ENCODE measurements at regions not wholly inside any gene's neighbourhood (a gene's known extent, or its start where the extent isn't known, plus 50 kb on each side); places are given as distances from the start of the nearest gene placed in this dataset.
"Not testable (repeated sequence)": the region's sequence is repeated elsewhere in the genome, so short reads cannot be mapped to it uniquely, and the experiment has no call there.

DNA sequence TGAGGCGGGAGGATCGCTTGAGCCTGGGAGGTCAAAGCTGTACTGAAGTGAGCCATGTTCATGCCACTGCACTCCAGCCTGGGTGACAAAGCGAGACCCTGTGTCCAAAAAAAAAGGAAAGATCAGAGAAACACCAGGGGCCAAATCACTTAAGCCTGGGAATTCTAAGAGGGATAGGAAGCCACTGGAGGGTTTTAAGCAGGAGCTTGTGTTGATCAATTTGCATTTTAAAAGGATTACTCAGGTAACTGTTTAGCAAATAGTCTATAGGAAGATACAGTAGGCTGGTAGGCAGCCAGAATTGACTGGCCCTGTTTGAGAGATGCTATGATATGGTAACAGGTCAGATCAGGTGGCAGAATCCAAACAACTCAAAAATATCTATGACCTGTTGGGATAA is 162.7 kb downstream of the SPTSSA start:
- no peaks in the 10 kb centered on the region for H3K9me3 ChIP-seq (ENCODE audit: control insufficient read depth in 1 of 2, low read length in 2 of 2)
- H3K27ac ChIP-seq (ENCODE audit: low read length), result no peak overlapping the region
- no peaks in the 10 kb centered on the region for H3K36me3 ChIP-seq (ENCODE audit: control insufficient read depth in 1 of 2, insufficient read depth in 2 of 2, low read length in 2 of 2)
- no peak overlapping the region for H3K4me3 ChIP-seq (ENCODE audit: low read depth in 1 of 2, low read length in 2 of 2)
- H3K27me3 ChIP-seq (ENCODE audit: low read depth, low read length), result no peaks in the 10 kb centered on the region
- peaks cover 0 to 7% of the 10 kb centered on the region in 2 donors for H3K4me1 ChIP-seq (ENCODE audit: control insufficient read depth in 1 of 2, insufficient read depth in 2 of 2, low read length in 2 of 2)

GRCh38 chr14:34297786-34298520 is 164.1 kb downstream of the SPTSSA start:
- H3K4me1 ChIP-seq (ENCODE audit: control insufficient read depth in 1 of 2, insufficient read depth in 2 of 2, low read length in 2 of 2), result peaks cover 0 to 6% of the 10 kb centered on the region in 2 donors
- no peaks in the 10 kb centered on the region for H3K36me3 ChIP-seq (ENCODE audit: control insufficient read depth in 1 of 2, insufficient read depth in 2 of 2, low read length in 2 of 2)
- H3K27ac ChIP-seq (ENCODE audit: low read length), result no peak overlapping the region
- no peaks in the 10 kb centered on the region for H3K9me3 ChIP-seq (ENCODE audit: control insufficient read depth in 1 of 2, low read length in 2 of 2)
- no peak overlapping the region for H3K4me3 ChIP-seq (ENCODE audit: low read depth in 1 of 2, low read length in 2 of 2)
- no peaks in the 10 kb centered on the region for H3K27me3 ChIP-seq (ENCODE audit: low read depth, low read length)

DNA sequence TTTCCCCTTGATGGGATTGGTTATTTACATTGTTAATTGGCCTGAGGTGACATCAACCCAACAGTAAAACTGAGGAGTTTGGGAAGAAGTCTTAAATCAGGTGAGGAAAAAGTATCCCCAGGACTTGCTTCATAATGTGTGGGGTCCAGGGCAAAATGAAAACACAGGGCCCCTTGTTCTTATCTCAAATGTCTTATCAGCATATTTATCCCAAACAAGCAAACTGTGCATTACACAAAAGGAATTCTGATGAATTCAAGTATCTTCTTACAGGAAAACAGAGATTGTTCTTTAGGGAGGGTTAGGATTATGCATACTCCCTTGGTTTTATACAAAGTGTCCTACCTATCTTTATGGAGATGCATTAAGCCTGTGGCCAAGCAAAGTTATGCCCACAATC is 178.4 kb downstream of the SPTSSA start:
- Histone ChIP-seq H3K9me3 (ENCODE audit: control insufficient read depth in 1 of 2, low read length in 2 of 2) (no peaks in the 10 kb centered on the region), H3K4me3 (ENCODE audit: low read depth in 1 of 2, low read length in 2 of 2) (no peak overlapping the region), H3K27ac (ENCODE audit: low read length) (no peak overlapping the region), H3K27me3 (ENCODE audit: low read depth, low read length) (no peaks in the 10 kb centered on the region), H3K4me1 (ENCODE audit: control insufficient read depth in 1 of 2, insufficient read depth in 2 of 2, low read length in 2 of 2) (no peaks in the 10 kb centered on the region), H3K36me3 (ENCODE audit: control insufficient read depth in 1 of 2, insufficient read depth in 2 of 2, low read length in 2 of 2) (no peaks in the 10 kb centered on the region)

DNA sequence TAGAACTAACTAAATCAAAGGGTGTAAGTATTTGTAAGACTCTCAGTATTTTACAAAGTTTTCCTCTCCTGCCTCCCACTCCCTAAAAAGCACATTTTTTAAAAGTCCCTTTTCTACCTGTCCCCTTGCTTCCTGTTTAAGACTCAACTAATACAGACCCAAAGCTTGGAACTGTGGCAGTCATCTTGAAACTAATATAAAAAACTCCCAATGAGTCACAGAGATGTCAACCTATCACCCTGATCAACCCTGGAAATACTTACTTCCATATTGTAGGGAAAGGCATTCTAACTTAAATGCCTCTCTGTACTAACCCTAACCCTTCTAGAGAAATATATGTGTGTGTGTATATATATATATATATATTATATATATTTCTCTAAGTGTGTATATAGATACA is 184.8 kb downstream of the SPTSSA start:
- H3K27ac ChIP-seq (ENCODE audit: low read length), result no peak overlapping the region

DNA sequence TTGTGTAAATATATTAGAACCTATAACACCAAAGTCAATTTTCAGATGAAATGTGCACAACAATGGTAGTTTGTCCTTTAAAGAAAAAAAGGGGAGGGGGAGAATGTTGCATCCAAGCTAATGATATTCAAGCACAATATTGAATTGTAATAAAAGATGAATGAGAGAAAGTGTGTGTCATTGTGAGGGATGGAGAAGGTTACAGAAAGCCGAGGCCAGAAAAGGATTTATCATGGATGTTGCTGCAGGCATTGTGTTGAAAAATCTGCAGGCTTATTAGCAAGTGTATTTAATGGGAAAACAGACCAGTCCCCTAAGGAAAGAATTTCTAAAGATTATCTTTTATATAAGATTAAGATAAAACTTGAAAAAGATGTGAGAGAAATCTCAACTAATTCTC is 186.5 kb downstream of the SPTSSA start:
- no peaks in the 10 kb centered on the region for H3K4me1 ChIP-seq (ENCODE audit: control insufficient read depth in 1 of 2, insufficient read depth in 2 of 2, low read length in 2 of 2)
- no peak overlapping the region for H3K4me3 ChIP-seq (ENCODE audit: low read depth in 1 of 2, low read length in 2 of 2)
- H3K27ac ChIP-seq (ENCODE audit: low read length), result no peak overlapping the region
- H3K27me3 ChIP-seq (ENCODE audit: low read depth, low read length), result no peaks in the 10 kb centered on the region
- H3K9me3 ChIP-seq (ENCODE audit: control insufficient read depth in 1 of 2, low read length in 2 of 2), result no peaks in the 10 kb centered on the region
- H3K36me3 ChIP-seq (ENCODE audit: control insufficient read depth in 1 of 2, insufficient read depth in 2 of 2, low read length in 2 of 2), result no peaks in the 10 kb centered on the region

More for the DNA sequence above, 184.8 kb downstream of the SPTSSA start:
- Histone ChIP-seq H3K4me3 (ENCODE audit: low read depth in 1 of 2, low read length in 2 of 2) (no peak overlapping the region), H3K9me3 (ENCODE audit: control insufficient read depth in 1 of 2, low read length in 2 of 2) (no peaks in the 10 kb centered on the region), H3K4me1 (ENCODE audit: control insufficient read depth in 1 of 2, insufficient read depth in 2 of 2, low read length in 2 of 2) (no peaks in the 10 kb centered on the region), H3K36me3 (ENCODE audit: control insufficient read depth in 1 of 2, insufficient read depth in 2 of 2, low read length in 2 of 2) (no peaks in the 10 kb centered on the region), H3K27me3 (ENCODE audit: low read depth, low read length) (no peaks in the 10 kb centered on the region)

DNA sequence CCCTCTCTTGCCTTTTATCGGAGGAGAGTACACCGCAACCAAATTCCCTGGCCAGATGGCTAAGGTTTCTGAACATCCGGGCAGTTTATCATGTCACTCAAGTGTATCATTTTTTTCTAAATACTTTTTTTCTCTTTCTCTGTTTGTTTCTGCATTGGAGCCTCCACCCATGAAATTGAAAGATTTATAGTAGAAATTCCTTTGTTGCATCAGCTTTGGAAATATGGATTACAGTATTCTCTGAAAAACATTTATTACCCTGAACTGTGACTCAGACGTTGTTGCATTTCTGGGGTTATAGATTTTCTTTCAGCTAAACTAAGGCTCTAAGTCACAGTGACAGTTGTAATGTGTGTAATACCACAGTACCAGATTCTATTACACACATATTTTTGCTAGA is 187.0 kb downstream of the SPTSSA start:
- H3K36me3 ChIP-seq (ENCODE audit: control insufficient read depth in 1 of 2, insufficient read depth in 2 of 2, low read length in 2 of 2), result no peaks in the 10 kb centered on the region

GRCh38 chr14:34273716-34274115 is 188.3 kb downstream of the SPTSSA start:
- H3K27ac ChIP-seq (ENCODE audit: low read length); H3K27me3 ChIP-seq (ENCODE audit: low read depth, low read length); H3K4me1 ChIP-seq (ENCODE audit: control insufficient read depth in 1 of 2, insufficient read depth in 2 of 2, low read length in 2 of 2); H3K36me3 ChIP-seq (ENCODE audit: control insufficient read depth in 1 of 2, insufficient read depth in 2 of 2, low read length in 2 of 2); H3K9me3 ChIP-seq (ENCODE audit: control insufficient read depth in 1 of 2, low read length in 2 of 2); H3K4me3 ChIP-seq (ENCODE audit: low read depth in 1 of 2, low read length in 2 of 2): not testable (repeated sequence)

More for the DNA sequence above, 187.0 kb downstream of the SPTSSA start:
- Histone ChIP-seq H3K27me3 (ENCODE audit: low read depth, low read length) (no peaks in the 10 kb centered on the region), H3K9me3 (ENCODE audit: control insufficient read depth in 1 of 2, low read length in 2 of 2) (no peaks in the 10 kb centered on the region), H3K4me3 (ENCODE audit: low read depth in 1 of 2, low read length in 2 of 2) (no peak overlapping the region), H3K27ac (ENCODE audit: low read length) (no peak overlapping the region), H3K4me1 (ENCODE audit: control insufficient read depth in 1 of 2, insufficient read depth in 2 of 2, low read length in 2 of 2) (no peaks in the 10 kb centered on the region)

- Histone ChIP-seq H3K36me3 (ENCODE audit: control insufficient read depth in 1 of 2, insufficient read depth in 2 of 2, low read length in 2 of 2) (no peaks in the 10 kb centered on the region), H3K4me3 (ENCODE audit: low read depth in 1 of 2, low read length in 2 of 2) (no peak overlapping the region), H3K27ac (ENCODE audit: low read length) (no peak overlapping the region), H3K27me3 (ENCODE audit: low read depth, low read length) (no peaks in the 10 kb centered on the region), H3K4me1 (ENCODE audit: control insufficient read depth in 1 of 2, insufficient read depth in 2 of 2, low read length in 2 of 2) (no peaks in the 10 kb centered on the region), H3K9me3 (ENCODE audit: control insufficient read depth in 1 of 2, low read length in 2 of 2) (no peaks in the 10 kb centered on the region)
Observed at GRCh38 chr14:34270361-34270760, 191.7 kb downstream of the SPTSSA start.

DNA sequence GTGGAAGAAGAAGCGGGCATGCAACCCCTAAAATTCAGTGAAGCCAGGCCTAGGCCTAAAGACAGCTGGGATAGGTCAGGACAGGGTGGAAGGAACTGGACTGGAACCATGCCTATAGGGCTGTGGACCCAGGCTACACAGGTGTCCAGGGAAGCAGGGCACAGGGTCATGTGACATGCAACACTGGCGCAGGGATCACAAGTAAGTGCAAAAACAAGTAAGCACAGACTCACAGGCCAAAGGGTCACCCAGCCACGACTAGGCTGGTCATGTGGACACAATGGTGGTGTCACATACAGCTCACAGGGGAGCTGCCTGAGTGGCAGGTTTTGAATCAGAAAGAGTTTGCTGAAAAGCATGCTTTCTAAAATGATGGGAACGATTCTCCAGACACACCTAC is 195.7 kb downstream of the SPTSSA start:
- no peaks in the 10 kb centered on the region for H3K4me1 ChIP-seq (ENCODE audit: control insufficient read depth in 1 of 2, insufficient read depth in 2 of 2, low read length in 2 of 2)
- H3K27ac ChIP-seq (ENCODE audit: low read length), result no peak overlapping the region
- no peaks in the 10 kb centered on the region for H3K27me3 ChIP-seq (ENCODE audit: low read depth, low read length)
- H3K4me3 ChIP-seq (ENCODE audit: low read depth in 1 of 2, low read length in 2 of 2), result no peak overlapping the region
- H3K9me3 ChIP-seq (ENCODE audit: control insufficient read depth in 1 of 2, low read length in 2 of 2), result no peaks in the 10 kb centered on the region
- no peaks in the 10 kb centered on the region for H3K36me3 ChIP-seq (ENCODE audit: control insufficient read depth in 1 of 2, insufficient read depth in 2 of 2, low read length in 2 of 2)

DNA sequence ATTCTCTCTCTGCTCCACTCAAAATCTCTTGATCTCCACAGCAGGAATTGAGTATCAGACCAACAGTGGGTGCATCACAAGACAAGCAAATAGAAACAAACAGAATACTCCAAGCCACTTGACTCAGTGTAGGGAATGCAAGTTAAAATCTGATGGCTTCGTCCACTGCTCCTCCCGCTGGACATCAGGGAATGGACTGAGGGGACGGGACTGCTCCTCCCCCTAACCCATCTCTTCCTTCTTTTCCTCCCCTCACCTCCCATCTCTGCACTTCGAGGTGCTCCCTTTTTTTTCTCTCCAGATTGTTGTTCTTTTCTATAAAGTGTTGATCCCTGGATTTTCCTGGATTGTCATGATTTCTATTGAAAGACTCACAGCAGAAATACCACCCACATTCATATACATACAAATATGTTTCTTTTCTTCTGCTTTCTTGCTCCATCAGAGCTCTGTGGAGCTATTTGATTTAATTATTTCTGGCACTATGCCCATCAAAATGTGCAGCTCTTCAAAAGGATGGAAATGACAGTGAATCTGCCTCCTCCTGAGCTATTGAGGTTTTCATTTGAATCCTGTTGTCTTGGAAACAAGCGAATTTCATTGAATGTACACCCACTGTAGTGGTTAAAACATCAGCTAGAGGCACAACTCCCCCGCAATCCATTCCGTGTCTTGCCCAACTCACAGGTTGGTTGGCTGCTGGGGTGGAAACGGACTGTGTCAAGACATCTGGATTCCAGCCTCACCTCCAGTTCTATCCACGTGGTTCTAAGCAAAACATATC is 199.7 kb downstream of the SPTSSA start:
- Histone ChIP-seq H3K27ac (ENCODE audit: low read length) (no peak overlapping the region), H3K4me3 (ENCODE audit: low read depth in 1 of 2, low read length in 2 of 2) (no peak overlapping the region), H3K4me1 (ENCODE audit: control insufficient read depth in 1 of 2, insufficient read depth in 2 of 2, low read length in 2 of 2) (no peaks in the 10 kb centered on the region), H3K9me3 (ENCODE audit: control insufficient read depth in 1 of 2, low read length in 2 of 2) (no peaks in the 10 kb centered on the region), H3K36me3 (ENCODE audit: control insufficient read depth in 1 of 2, insufficient read depth in 2 of 2, low read length in 2 of 2) (no peaks in the 10 kb centered on the region), H3K27me3 (ENCODE audit: low read depth, low read length) (no peaks in the 10 kb centered on the region)

- H3K9me3 ChIP-seq (ENCODE audit: control insufficient read depth in 1 of 2, low read length in 2 of 2), result no peaks in the 10 kb centered on the region
Observed at GRCh38 chr14:34259996-34260395, 202.0 kb downstream of the SPTSSA start.

More at GRCh38 chr14:34259996-34260395, 202.0 kb downstream of the SPTSSA start:
- Histone ChIP-seq H3K27me3 (ENCODE audit: low read depth, low read length) (no peaks in the 10 kb centered on the region), H3K27ac (ENCODE audit: low read length) (no peak overlapping the region), H3K36me3 (ENCODE audit: control insufficient read depth in 1 of 2, insufficient read depth in 2 of 2, low read length in 2 of 2) (no peaks in the 10 kb centered on the region), H3K4me3 (ENCODE audit: low read depth in 1 of 2, low read length in 2 of 2) (no peak overlapping the region), H3K4me1 (ENCODE audit: control insufficient read depth in 1 of 2, insufficient read depth in 2 of 2, low read length in 2 of 2) (no peaks in the 10 kb centered on the region)

All from muscle layer of duodenum (tissue), 2 donors.